ENCODE measurements at regions not wholly inside any gene's neighbourhood (a gene's known extent, or its start where the extent isn't known, plus 50 kb on each side); places are given as distances from the start of the nearest gene placed in this dataset.

DNA sequence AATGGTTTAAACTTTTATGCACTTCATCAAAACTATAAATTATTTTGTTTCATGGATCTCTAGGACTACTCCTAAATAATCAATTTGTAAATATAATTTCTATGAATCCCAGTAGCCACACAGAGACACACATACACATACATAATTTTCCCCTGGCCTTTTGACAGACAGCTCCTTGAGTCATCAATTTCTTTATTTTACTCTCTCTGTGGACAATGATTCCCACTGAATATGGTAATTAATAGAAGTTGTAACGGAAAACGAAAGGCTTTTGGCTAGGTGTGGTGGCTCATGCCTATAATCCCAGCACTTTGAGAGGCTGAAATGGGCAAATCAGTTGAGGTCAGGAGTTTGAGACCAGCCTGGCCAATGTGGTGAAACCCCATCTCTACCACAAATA, 235.1 kb downstream of the EPHA4 start:
- TF ChIP-seq, protein P1, sequence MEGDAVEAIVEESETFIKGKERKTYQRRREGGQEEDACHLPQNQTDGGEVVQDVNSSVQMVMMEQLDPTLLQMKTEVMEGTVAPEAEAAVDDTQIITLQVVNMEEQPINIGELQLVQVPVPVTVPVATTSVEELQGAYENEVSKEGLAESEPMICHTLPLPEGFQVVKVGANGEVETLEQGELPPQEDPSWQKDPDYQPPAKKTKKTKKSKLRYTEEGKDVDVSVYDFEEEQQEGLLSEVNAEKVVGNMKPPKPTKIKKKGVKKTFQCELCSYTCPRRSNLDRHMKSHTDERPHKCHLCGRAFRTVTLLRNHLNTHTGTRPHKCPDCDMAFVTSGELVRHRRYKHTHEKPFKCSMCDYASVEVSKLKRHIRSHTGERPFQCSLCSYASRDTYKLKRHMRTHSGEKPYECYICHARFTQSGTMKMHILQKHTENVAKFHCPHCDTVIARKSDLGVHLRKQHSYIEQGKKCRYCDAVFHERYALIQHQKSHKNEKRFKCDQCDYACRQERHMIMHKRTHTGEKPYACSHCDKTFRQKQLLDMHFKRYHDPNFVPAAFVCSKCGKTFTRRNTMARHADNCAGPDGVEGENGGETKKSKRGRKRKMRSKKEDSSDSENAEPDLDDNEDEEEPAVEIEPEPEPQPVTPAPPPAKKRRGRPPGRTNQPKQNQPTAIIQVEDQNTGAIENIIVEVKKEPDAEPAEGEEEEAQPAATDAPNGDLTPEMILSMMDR (conservative IDR thresholded peaks at IDR 0.05; ENCODE audit: low read depth, low read length): no peak

DNA sequence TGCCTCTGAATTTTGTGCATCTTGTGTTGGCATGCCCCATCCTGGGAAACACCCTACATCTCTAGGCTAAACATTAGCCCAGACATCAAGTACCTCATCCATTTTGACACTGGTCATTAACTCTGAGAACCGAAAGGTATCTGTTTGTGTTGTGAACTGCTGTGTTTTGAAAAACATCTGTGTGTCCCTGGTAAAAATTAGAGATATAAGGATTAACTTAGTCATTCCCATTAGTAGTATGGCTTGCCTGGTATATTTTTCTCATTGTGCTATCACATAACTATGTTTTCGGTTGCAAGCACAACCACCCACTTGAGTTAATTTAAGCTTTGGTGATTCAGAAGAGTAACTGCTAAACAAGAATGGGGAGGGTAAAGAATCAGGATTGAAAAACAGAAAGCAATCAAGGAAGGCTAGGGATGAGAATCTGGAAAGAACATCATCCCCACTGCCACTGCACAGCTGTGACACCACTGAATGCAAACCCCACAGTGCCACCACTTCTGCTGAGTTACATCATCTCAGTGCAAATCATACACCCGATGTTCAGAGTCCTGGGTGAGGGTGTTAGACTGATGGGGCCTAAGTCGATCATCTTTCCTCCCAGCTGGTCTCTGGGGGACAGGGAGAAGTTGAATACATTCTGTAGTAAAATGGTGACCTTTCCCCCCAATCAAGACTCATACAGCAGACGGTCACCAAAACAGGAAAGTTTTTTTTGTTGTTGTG, 234.0 kb downstream of the EPHA4 start:
- DNase-seq (ENCODE audit: low read depth): no peak
- TF ChIP-seq, protein P1 (conservative IDR thresholded peaks at IDR 0.05; ENCODE audit: low read depth, low read length): no peak
- H3K4me3 ChIP-seq (ENCODE audit: low read length): no peak overlapping the region

More for the DNA sequence above, 235.1 kb downstream of the EPHA4 start:
- H3K4me3 ChIP-seq (ENCODE audit: low read length): no peak overlapping the region
- DNase-seq (ENCODE audit: low read depth): no peak

DNA sequence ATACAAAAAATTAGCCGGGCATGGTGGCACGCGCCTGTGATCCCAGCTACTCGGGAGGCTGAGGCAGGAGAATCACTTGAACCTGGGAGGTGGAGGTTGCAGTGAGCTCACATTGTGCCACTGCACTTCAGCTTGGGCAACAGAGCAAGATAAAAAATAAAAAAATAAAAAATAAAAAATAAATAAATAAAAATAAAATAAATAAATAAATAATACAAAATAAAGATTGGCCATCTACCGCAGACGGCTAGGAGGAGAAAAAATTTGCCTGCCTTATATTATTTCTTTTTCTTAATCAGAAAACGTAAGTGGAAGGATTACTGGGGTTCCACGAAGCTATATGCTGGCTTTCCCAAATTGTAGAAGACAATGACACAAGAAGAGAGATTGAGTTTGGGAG, 229.7 kb downstream of the EPHA4 start:
- DNase-seq (ENCODE audit: low read depth): no peak
- no peak overlapping the region for H3K4me3 ChIP-seq (ENCODE audit: low read length)
- TF ChIP-seq, protein P1 (conservative IDR thresholded peaks at IDR 0.05; ENCODE audit: low read depth, low read length): no peak

DNA sequence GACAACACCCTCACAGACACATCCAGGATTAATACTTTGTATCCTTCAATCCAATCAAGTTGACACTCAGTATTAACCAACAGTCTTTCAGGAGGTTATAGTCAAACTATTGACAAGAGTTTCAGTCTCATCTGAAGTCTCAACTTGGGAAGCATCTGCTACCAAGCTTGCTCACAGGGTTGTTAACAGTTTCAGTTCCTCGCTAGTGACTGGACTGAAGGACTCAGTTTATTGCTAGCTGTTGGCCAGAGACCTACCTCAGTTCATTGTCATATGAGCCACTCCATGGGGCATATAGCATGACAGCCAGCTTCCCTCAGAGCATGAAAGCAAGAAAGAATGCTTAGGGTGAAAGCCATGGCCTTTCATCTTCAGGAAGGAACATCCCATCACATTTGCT, 228.6 kb downstream of the EPHA4 start:
- H3K4me3 ChIP-seq (ENCODE audit: low read length): no peak overlapping the region
- TF ChIP-seq, protein P1 (conservative IDR thresholded peaks at IDR 0.05; ENCODE audit: low read depth, low read length): no peak
- no peak for DNase-seq (ENCODE audit: low read depth)

DNA sequence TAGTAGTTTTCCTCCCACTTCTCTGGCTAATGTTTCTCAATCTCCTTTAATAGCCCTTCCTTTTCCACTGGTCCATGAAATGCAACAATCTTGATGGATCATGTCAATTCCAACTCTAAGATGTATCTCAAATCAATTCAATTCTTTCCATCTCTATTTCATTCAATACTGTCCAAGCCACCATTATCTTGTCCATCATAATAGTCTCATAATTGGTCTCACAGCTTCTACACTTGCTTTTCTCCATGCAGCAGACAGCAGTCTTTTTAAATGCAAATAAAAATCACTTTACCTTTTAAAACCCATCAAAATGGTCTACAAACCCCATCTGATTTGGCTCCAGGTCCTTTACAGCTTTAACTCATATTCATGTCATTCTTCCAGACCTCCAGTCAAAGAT, 226.6 kb downstream of the EPHA4 start:
- DNase-seq (ENCODE audit: low read depth): no peak
- TF ChIP-seq, protein P1 (conservative IDR thresholded peaks at IDR 0.05; ENCODE audit: low read depth, low read length): no peak
- no peak overlapping the region for H3K4me3 ChIP-seq (ENCODE audit: low read length)

DNA sequence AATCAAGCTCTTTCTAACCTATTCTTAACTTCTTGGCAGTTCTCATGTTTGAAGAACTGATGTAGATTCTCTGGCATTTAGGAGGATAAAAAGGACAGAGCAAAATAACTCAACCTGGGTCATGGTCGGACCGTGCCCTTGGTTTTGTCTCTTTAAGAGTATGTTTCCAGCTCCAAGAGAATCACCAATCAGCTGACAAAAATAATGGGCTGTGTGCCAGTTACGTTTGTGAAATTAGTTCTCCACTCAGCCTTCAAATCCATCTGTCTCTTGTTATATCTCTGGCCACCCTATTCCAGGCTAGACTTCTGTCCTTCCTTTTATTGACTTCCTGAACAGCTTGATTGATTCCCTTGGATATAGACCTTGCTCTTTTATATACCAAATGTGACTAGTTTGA, 225.7 kb downstream of the EPHA4 start:
- TF ChIP-seq, protein P1 (conservative IDR thresholded peaks at IDR 0.05; ENCODE audit: low read depth, low read length): no peak
- no peak overlapping the region for H3K4me3 ChIP-seq (ENCODE audit: low read length)
- no peak for DNase-seq (ENCODE audit: low read depth)

DNA sequence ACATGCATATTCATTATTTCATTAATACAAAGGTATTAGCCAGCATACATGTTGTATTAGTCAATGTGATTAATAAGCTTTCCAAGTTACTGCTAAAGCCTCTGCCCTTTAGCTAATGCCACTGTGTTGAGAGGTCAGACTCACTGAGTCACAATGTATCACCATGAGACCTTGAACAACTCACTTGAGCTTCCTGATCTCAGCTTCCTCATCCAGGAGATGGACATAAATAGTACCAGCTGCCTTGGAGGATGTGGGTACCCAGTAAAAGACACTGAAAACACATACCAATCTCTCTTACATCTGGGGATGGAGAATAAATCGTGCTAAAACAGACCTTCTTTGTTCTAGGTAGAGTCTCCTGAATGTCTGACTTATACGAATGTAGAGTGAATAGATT, 224.6 kb downstream of the EPHA4 start:
- no peak overlapping the region for H3K4me3 ChIP-seq (ENCODE audit: low read length)
- no peak for DNase-seq (ENCODE audit: low read depth)
- TF ChIP-seq, protein P1 (conservative IDR thresholded peaks at IDR 0.05; ENCODE audit: low read depth, low read length): no peak
